Vagina (tissue), 2 donors: ENCODE measurements at regions not wholly inside any gene's neighbourhood (a gene's known extent, or its start where the extent isn't known, plus 50 kb on each side); places are given as distances from the start of the nearest gene placed in this dataset.

ENCODE experiments used
- DNase-seq, 2 donors: peaks; one replicate each; pipeline ENCODE4 v3.0.0-alpha.2; 2017; ENCODE audit errors: extremely low spot score in 2 of 2
- H3K27ac ChIP-seq: fragments of 200-600 bp; sonication (generic); one replicate; pipeline ENCODE4 v1.5.1; 2019
- H3K27me3 ChIP-seq: fragments of 200-600 bp; sonication (generic); one replicate; pipeline ENCODE4 v1.5.1; 2019
- H3K36me3 ChIP-seq, 2 donors: fragments of 200-600 bp; sonication (generic); one replicate each; pipeline ENCODE4 v1.5.1; 2017 to 2019
- H3K4me1 ChIP-seq: fragments of 200-600 bp; sonication (generic); one replicate; pipeline ENCODE4 v1.5.1; 2019
- H3K4me3 ChIP-seq, 2 donors: fragments of 200-600 bp; sonication (generic); 1 replicate in 1 of 2; 2 replicates in 1 of 2; pipeline ENCODE4 v1.5.1; 2016 to 2019
- H3K9me3 ChIP-seq: fragments of 200-600 bp; sonication (generic); one replicate; pipeline ENCODE4 v1.5.1; 2019
- CTCF ChIP-seq, 3 experiments: fragments of 450-650 bp in 2 of 3; fragments of 200-600 bp in 1 of 3; sonication (generic) in 1 of 3; IDR thresholded peaks; one replicate each; pipeline ENCODE4 v1.5.1; 2017 to 2019; ENCODE audit warnings: antibody characterized with exemption in 3 of 3, mild to moderate bottlenecking in 2 of 3, moderate library complexity in 2 of 3
- POLR2A ChIP-seq, 2 donors: fragments of 450-650 bp; IDR thresholded peaks; one replicate each; pipeline ENCODE4 v1.6.1; 2017; ENCODE audit warnings: antibody characterized with exemption in 2 of 2, mild to moderate bottlenecking in 2 of 2, moderate library complexity in 2 of 2
- POLR2AphosphoS5 ChIP-seq, 2 donors: sonication (generic); formaldehyde crosslinking; IDR thresholded peaks; one replicate each; pipeline ENCODE4 v1.9.0; 2017; ENCODE audit warnings: antibody characterized with exemption in 2 of 2, mild to moderate bottlenecking in 2 of 2, low read depth in 1 of 2; ENCODE audit not compliant: insufficient read depth in 1 of 2
- intact Hi-C: fragments of 100-400 bp; cut with DNase I; formaldehyde crosslinking; loops from one replicate; pipeline ENCODE4 v1.15.1; 2023

GRCh38 chr4:3821580-3822229 is 55.5 kb downstream of the ADRA2C start:
- no peak overlapping the region for H3K4me3 ChIP-seq
- no peaks in the 10 kb centered on the region for H3K9me3 ChIP-seq
- no peak for DNase-seq
- H3K4me1 ChIP-seq: no peaks in the 10 kb centered on the region
- intact Hi-C loops: no loop called here
- TF ChIP-seq CTCF (IDR thresholded peaks at IDR 0.05): no peak
- TF ChIP-seq POLR2A (IDR thresholded peaks at IDR 0.05): no peak
- TF ChIP-seq POLR2AphosphoS5 (IDR thresholded peaks at IDR 0.05; ENCODE audit: insufficient read depth in 1 of 2, low read depth in 1 of 2): no peak
- H3K36me3 ChIP-seq: no peaks in the 10 kb centered on the region
- no peaks in the 10 kb centered on the region for H3K27me3 ChIP-seq
- H3K27ac ChIP-seq: no peak overlapping the region

- Histone ChIP-seq H3K36me3 (no peaks in the 10 kb centered on the region), H3K27ac (no peak overlapping the region), H3K4me3 (no peak overlapping the region), H3K4me1 (peaks cover 5% of the 10 kb centered on the region), H3K9me3 (no peaks in the 10 kb centered on the region), H3K27me3 (no peaks in the 10 kb centered on the region)
- DNase-seq: no peak
- TF ChIP-seq POLR2AphosphoS5 (IDR thresholded peaks at IDR 0.05; ENCODE audit: insufficient read depth in 1 of 2, low read depth in 1 of 2) (no peak), CTCF (IDR thresholded peaks at IDR 0.05) (no peak)
- intact Hi-C loops: no loop called here
Measured at GRCh38 chr4:3822230-3822947, 56.2 kb downstream of the ADRA2C start.

- Histone ChIP-seq H3K27me3 (no peaks in the 10 kb centered on the region), H3K27ac (no peak overlapping the region), H3K9me3 (no peaks in the 10 kb centered on the region), H3K4me1 (peaks cover 14% of the 10 kb centered on the region), H3K36me3 (no peaks in the 10 kb centered on the region), H3K4me3 (no peak overlapping the region)
- no peak for DNase-seq
- intact Hi-C loops: no loop called here
- TF ChIP-seq POLR2AphosphoS5 (IDR thresholded peaks at IDR 0.05; ENCODE audit: insufficient read depth in 1 of 2, low read depth in 1 of 2): no peak
- no peak for TF ChIP-seq POLR2A (IDR thresholded peaks at IDR 0.05)
- TF ChIP-seq CTCF (IDR thresholded peaks at IDR 0.05): no peak
Measured at GRCh38 chr4:3823496-3824341, 57.5 kb downstream of the ADRA2C start.

GRCh38 chr4:3824521-3825270 is 58.5 kb downstream of the ADRA2C start:
- H3K4me1 ChIP-seq: peaks cover 14% of the 10 kb centered on the region
- intact Hi-C loops: no loop called here
- H3K27me3 ChIP-seq: no peaks in the 10 kb centered on the region
- no peak for DNase-seq
- no peak overlapping the region for H3K27ac ChIP-seq
- no peaks in the 10 kb centered on the region for H3K36me3 ChIP-seq
- TF ChIP-seq POLR2A (IDR thresholded peaks at IDR 0.05) (no peak), POLR2AphosphoS5 (IDR thresholded peaks at IDR 0.05; ENCODE audit: insufficient read depth in 1 of 2, low read depth in 1 of 2) (no peak), CTCF (IDR thresholded peaks at IDR 0.05) (no peak)
- H3K9me3 ChIP-seq: no peaks in the 10 kb centered on the region
- no peak overlapping the region for H3K4me3 ChIP-seq
